Urinary bladder (tissue), 3 donors: ENCODE measurements at regions not wholly inside any gene's neighbourhood (a gene's known extent, or its start where the extent isn't known, plus 50 kb on each side); places are given as distances from the start of the nearest gene placed in this dataset.

Experiments
- DNase-seq: peaks from one replicate; pipeline ENCODE4 v3.0.0-alpha.2; 2015; ENCODE audit errors: extremely low spot score
- H3K27ac ChIP-seq: one replicate; pipeline ENCODE4 v1.5.1; 2013; ENCODE audit warnings: low read depth, mild to moderate bottlenecking, moderate library complexity
- H3K36me3 ChIP-seq: one replicate; pipeline ENCODE4 v1.6.1; 2013; ENCODE audit warnings: mild to moderate bottlenecking, moderate library complexity; ENCODE audit not compliant: insufficient read depth
- H3K4me1 ChIP-seq: one replicate; pipeline ENCODE4 v1.6.1; 2013; ENCODE audit warnings: mild to moderate bottlenecking, moderate library complexity; ENCODE audit not compliant: insufficient read depth
- H3K4me3 ChIP-seq: one replicate; pipeline ENCODE4 v1.5.1; 2013; ENCODE audit warnings: low read depth, low read length
- WGBS: extraction: QIAGEN DNeasy Blood & Tissue Kit; methylation state at CpG from one replicate; pipeline ENCODE4 v1.1.7; 2013; 5-methylcytosine and 5-hydroxymethylcytosine counted together
- donor health status: healthy with polysubstance abuse.
- donor health status: healthy.

- H3K36me3 ChIP-seq, result no peaks in the 10 kb centered on the region
- WGBS, result 87% methylated on average over 4 of the region's 4 CpGs
Observed at GRCh38 chr12:127717278-127717677, 549.7 kb upstream of the TMEM132C start.

GRCh38 chr12:127720334-127720733, 546.6 kb upstream of the TMEM132C start:
- Histone ChIP-seq H3K4me1 (no peaks in the 10 kb centered on the region), H3K4me3 (no peak overlapping the region), H3K27ac (no peak overlapping the region), H3K36me3 (no peaks in the 10 kb centered on the region)
- no peak for DNase-seq
- WGBS, result 88% methylated on average over 12 of the region's 12 CpGs

More at GRCh38 chr12:127717278-127717677, 549.7 kb upstream of the TMEM132C start:
- Histone ChIP-seq H3K27ac (no peak overlapping the region), H3K4me3 (no peak overlapping the region), H3K4me1 (no peaks in the 10 kb centered on the region)
- no peak for DNase-seq

GRCh38 chr12:127722611-127723010, 544.4 kb upstream of the TMEM132C start:
- no peak for DNase-seq
- no peak overlapping the region for H3K27ac ChIP-seq
- H3K4me1 ChIP-seq, result no peaks in the 10 kb centered on the region
- 70% methylated on average over 5 of the region's 5 CpGs for WGBS
- no peak overlapping the region for H3K4me3 ChIP-seq
- H3K36me3 ChIP-seq, result no peaks in the 10 kb centered on the region

DNA sequence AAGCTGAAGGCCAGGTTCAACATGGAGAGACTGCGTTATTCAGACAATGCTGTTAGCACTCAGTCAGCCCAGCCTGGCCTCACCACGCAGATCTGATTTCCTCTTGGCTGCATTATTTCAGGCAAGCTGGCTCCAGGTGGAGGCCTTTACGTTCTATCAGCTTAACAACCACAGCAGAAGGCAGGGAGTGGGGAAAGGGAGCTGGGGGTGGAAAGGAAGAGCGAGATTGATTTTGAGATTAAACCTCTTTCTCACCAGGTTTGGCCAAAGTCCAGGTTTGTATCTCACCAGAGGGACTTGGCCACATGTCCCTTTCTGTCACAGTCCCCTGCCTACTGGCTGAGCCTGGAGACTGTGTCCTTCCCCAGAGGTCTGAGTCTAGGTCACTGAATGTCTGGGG, 543.7 kb upstream of the TMEM132C start:
- Histone ChIP-seq H3K36me3 (no peaks in the 10 kb centered on the region), H3K4me1 (no peaks in the 10 kb centered on the region), H3K4me3 (no peak overlapping the region), H3K27ac (no peak overlapping the region)
- no peak for DNase-seq
- 42% methylated on average over 4 of the region's 4 CpGs for WGBS

- Histone ChIP-seq H3K27ac (no peak overlapping the region), H3K4me1 (no peaks in the 10 kb centered on the region), H3K36me3 (no peaks in the 10 kb centered on the region), H3K4me3 (no peak overlapping the region)
- WGBS, result 66% methylated on average over 9 of the region's 9 CpGs
- no peak for DNase-seq
Observed at GRCh38 chr12:127726671-127727315, 540.2 kb upstream of the TMEM132C start.

- Histone ChIP-seq H3K4me3 (no peak overlapping the region), H3K36me3 (no peaks in the 10 kb centered on the region), H3K27ac (no peak overlapping the region), H3K4me1 (no peaks in the 10 kb centered on the region)
- no peak for DNase-seq
- 52% methylated on average over 3 of the region's 3 CpGs for WGBS
Observed at GRCh38 chr12:127728285-127728684, 538.7 kb upstream of the TMEM132C start.

DNA sequence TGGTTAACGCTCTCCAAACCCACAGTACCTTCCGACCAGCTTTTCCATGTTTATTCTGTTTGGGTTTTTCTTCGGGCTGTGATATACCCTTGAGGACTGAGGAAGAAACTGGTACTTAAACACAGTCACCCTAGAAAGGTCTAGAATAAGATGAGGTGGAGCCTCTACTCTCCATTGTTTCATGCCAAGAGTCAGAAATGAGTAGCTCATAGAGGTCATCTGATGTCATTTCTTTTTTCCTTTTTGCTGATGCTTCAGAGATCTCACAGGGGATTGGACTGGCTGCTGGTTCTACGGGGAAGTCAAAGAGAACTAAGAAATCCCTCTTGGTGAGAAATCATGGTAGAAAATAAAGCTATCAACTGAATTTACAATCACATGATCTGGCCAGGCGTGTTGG, 538.2 kb upstream of the TMEM132C start:
- H3K36me3 ChIP-seq, result no peaks in the 10 kb centered on the region
- H3K4me1 ChIP-seq, result no peaks in the 10 kb centered on the region
- DNase-seq, result no peak
- WGBS, result 82% methylated on average over 5 of the region's 5 CpGs
- no peak overlapping the region for H3K27ac ChIP-seq
- no peak overlapping the region for H3K4me3 ChIP-seq

DNA sequence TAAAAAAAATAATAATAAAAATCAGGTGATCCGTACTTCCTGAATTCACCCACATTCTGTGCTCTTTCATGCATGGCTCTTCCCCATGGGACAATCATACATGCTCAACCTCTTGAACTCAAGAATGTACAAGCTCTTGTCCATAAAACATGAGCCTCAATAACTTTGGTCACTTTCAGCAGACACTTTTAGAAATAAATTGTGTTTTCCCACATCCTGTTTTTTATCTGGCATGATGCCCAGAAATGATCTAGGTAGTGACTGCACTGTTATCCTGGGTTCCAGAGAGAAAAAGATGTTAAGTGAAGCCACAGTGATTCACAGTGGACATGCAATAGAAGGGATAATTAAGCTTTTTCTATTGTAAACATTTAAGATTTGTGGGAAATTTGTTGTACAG, 537.6 kb upstream of the TMEM132C start:
- DNase-seq, result no peak
- WGBS, result 84% methylated on average over 1 of the region's 1 CpG
- H3K36me3 ChIP-seq, result no peaks in the 10 kb centered on the region
- no peak overlapping the region for H3K4me3 ChIP-seq
- no peak overlapping the region for H3K27ac ChIP-seq
- no peaks in the 10 kb centered on the region for H3K4me1 ChIP-seq

DNA sequence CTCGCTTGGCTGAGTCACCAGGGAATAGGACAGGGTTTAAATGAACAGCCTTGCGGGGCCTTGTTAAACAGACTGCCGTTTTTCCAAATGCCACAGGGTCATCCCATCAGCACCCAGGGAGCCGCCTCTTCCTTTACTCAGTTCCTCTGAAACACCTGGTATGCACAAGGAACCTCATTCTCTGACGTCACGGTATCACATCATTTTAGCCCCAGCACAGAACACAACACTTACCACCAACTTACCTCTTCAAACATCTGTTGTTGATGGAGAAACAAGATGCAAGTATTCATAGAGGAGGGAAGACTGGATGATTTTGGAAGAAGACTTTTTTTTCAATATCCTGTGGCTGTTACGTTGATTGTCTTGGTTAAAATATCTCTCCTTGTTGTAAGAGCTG, 535.3 kb upstream of the TMEM132C start:
- Histone ChIP-seq H3K4me1 (no peaks in the 10 kb centered on the region), H3K4me3 (no peak overlapping the region), H3K27ac (no peak overlapping the region), H3K36me3 (no peaks in the 10 kb centered on the region)
- DNase-seq, result no peak
- WGBS, result 56% methylated on average over 7 of the region's 7 CpGs

DNA sequence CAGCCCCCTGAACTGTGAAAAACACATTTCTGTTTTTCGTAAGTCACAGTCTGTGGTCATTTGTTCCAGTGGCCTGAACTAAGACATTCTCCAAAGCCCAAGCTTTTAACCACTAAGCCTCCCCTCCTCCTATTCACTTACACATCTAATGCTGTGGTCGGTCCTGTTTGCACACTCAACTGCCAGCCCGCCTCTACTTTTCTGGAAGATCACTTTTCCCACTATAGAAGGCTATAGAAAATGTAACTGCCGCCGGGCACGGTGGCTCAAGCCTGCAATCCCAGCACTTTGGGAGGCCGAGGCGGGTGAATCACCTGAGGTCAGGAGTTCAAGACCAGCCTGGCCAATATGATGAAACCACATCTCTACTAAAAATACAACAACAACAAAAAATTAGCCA, 524.7 kb upstream of the TMEM132C start:
- DNase-seq, result no peak
- H3K27ac ChIP-seq, result no peak overlapping the region
- H3K4me1 ChIP-seq, result no peaks in the 10 kb centered on the region
- no peaks in the 10 kb centered on the region for H3K36me3 ChIP-seq
- H3K4me3 ChIP-seq, result no peak overlapping the region
- WGBS, result 94% methylated on average over 8 of the region's 8 CpGs

- Histone ChIP-seq H3K36me3 (no peaks in the 10 kb centered on the region), H3K27ac (no peak overlapping the region), H3K4me1 (no peaks in the 10 kb centered on the region), H3K4me3 (no peak overlapping the region)
- DNase-seq, result no peak
- 70% methylated on average over 9 of the region's 9 CpGs for WGBS
Observed at GRCh38 chr12:127745469-127746212, 521.3 kb upstream of the TMEM132C start.

- Histone ChIP-seq H3K4me1 (no peaks in the 10 kb centered on the region), H3K27ac (no peak overlapping the region), H3K36me3 (no peaks in the 10 kb centered on the region), H3K4me3 (no peak overlapping the region)
- WGBS, result 68% methylated on average over 3 of the region's 3 CpGs
- no peak for DNase-seq
Observed at GRCh38 chr12:127749416-127749815, 517.6 kb upstream of the TMEM132C start.

DNA sequence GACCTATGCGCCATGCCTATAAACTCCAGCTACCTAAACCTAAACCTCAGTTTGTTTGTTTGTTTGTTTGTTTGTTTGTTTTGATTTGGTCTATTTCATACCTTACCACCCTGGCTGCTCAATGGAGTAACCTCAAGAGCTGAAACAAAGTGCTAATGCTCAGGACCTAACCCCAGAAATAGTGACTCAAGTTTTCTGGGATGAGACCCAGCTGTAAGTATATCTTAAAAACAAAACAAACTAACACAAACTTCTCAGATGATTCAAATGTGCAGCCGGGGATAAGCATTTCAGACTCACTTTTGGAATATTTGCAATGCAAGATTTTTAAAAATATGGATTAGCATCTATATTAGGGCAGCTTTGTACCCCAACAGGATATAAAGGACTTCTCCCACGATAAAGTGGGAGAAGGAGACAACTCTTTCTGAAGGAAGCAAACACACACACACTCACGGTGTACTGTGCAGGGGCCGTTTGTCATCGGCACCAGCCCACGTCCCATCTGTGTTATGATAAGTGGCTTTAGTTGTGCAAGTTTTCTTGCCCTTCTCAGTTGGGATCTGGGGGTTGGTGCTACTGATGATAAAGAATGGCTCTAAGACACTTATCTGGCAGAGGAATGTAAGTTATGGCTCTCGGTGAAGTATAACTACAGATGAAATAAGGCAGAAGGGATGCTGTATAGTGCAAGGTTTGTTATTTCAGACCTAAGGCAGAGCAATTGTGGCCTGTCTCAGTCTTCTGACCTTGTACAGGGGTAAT, 516.7 kb upstream of the TMEM132C start:
- WGBS, result 32% methylated on average over 8 of the region's 8 CpGs
- DNase-seq, result no peak
- Histone ChIP-seq H3K4me1 (no peaks in the 10 kb centered on the region), H3K36me3 (no peaks in the 10 kb centered on the region), H3K4me3 (no peak overlapping the region), H3K27ac (no peak overlapping the region)

GRCh38 chr12:127752802-127753201, 514.2 kb upstream of the TMEM132C start:
- WGBS, result 59% methylated on average over 1 of the region's 1 CpG
- DNase-seq, result no peak
- Histone ChIP-seq H3K36me3 (no peaks in the 10 kb centered on the region), H3K27ac (no peak overlapping the region), H3K4me1 (no peaks in the 10 kb centered on the region), H3K4me3 (no peak overlapping the region)
